ENCODE measurements at regions not wholly inside any gene's neighbourhood (a gene's known extent, or its start where the extent isn't known, plus 50 kb on each side); places are given as distances from the start of the nearest gene placed in this dataset.

- WGBS, 2 donors: 48 to 72% methylated on average over 3 of the region's 3 CpGs
- no peaks in the 10 kb centered on the region for H3K27me3 ChIP-seq
- no peak overlapping the region for H3K4me3 ChIP-seq
- DNase-seq: no peak
- no peaks in the 10 kb centered on the region for H3K36me3 ChIP-seq
- TF ChIP-seq POLR2AphosphoS5 (IDR thresholded peaks at IDR 0.05): no peak
- TF ChIP-seq EP300 (IDR thresholded peaks at IDR 0.05): no peak
- TF ChIP-seq, protein P1, sequence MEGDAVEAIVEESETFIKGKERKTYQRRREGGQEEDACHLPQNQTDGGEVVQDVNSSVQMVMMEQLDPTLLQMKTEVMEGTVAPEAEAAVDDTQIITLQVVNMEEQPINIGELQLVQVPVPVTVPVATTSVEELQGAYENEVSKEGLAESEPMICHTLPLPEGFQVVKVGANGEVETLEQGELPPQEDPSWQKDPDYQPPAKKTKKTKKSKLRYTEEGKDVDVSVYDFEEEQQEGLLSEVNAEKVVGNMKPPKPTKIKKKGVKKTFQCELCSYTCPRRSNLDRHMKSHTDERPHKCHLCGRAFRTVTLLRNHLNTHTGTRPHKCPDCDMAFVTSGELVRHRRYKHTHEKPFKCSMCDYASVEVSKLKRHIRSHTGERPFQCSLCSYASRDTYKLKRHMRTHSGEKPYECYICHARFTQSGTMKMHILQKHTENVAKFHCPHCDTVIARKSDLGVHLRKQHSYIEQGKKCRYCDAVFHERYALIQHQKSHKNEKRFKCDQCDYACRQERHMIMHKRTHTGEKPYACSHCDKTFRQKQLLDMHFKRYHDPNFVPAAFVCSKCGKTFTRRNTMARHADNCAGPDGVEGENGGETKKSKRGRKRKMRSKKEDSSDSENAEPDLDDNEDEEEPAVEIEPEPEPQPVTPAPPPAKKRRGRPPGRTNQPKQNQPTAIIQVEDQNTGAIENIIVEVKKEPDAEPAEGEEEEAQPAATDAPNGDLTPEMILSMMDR (IDR thresholded peaks at IDR 0.05): no peak
- no peak for TF ChIP-seq POLR2A (IDR thresholded peaks at IDR 0.05)
- no peak overlapping the region for H3K27ac ChIP-seq
- H3K4me1 ChIP-seq: no peaks in the 10 kb centered on the region
- no peaks in the 10 kb centered on the region for H3K9me3 ChIP-seq
- intact Hi-C loops (cut with DNase I): no loop called here
Measured at GRCh38 chr11:40032331-40032730, 1427.1 kb downstream of the LRRC4C start.

DNA sequence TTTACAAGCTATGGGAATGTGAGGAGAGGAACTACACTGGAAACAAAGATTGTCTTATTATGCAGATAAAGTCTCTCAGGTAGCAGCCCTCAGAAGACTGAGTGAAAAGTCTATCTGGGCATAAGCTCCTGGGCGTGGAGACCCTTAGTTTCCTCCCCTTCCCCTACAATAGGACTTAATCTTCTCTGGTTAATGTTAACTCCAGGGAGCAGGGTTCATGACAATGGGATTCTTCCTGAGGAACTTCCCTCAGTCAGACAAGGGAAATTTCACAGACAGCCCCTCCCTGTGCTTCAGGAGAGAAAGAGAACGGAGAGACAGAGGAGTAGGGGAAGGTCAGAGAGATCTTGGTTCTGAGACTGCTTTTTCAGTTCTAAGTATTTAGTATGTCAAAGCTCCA lies 1428.6 kb downstream of the LRRC4C start:
- H3K4me3 ChIP-seq: no peak overlapping the region
- no peaks in the 10 kb centered on the region for H3K9me3 ChIP-seq
- no peaks in the 10 kb centered on the region for H3K36me3 ChIP-seq
- TF ChIP-seq, protein P1 (IDR thresholded peaks at IDR 0.05): no peak
- TF ChIP-seq POLR2AphosphoS5 (IDR thresholded peaks at IDR 0.05): no peak
- TF ChIP-seq POLR2A (IDR thresholded peaks at IDR 0.05): no peak
- TF ChIP-seq EP300 (IDR thresholded peaks at IDR 0.05): no peak
- WGBS, 2 donors: 73 to 76% methylated on average over 2 of the region's 2 CpGs
- intact Hi-C loops (cut with DNase I): no loop called here
- H3K27me3 ChIP-seq: no peaks in the 10 kb centered on the region
- no peak for DNase-seq
- no peaks in the 10 kb centered on the region for H3K4me1 ChIP-seq
- no peak overlapping the region for H3K27ac ChIP-seq

GRCh38 chr11:40029391-40029790 lies 1430.1 kb downstream of the LRRC4C start:
- no peak overlapping the region for H3K4me3 ChIP-seq
- TF ChIP-seq, protein P1 (IDR thresholded peaks at IDR 0.05): no peak
- TF ChIP-seq POLR2AphosphoS5 (IDR thresholded peaks at IDR 0.05): no peak
- TF ChIP-seq EP300 (IDR thresholded peaks at IDR 0.05): no peak
- TF ChIP-seq POLR2A (IDR thresholded peaks at IDR 0.05): no peak
- H3K27ac ChIP-seq: no peak overlapping the region
- no peaks in the 10 kb centered on the region for H3K4me1 ChIP-seq
- H3K36me3 ChIP-seq: no peaks in the 10 kb centered on the region
- WGBS, 2 donors: 17 to 66% methylated on average over 13 of the region's 13 CpGs
- no peaks in the 10 kb centered on the region for H3K27me3 ChIP-seq
- intact Hi-C loops (cut with DNase I): no loop called here
- H3K9me3 ChIP-seq: no peaks in the 10 kb centered on the region
- DNase-seq: no peak

DNA sequence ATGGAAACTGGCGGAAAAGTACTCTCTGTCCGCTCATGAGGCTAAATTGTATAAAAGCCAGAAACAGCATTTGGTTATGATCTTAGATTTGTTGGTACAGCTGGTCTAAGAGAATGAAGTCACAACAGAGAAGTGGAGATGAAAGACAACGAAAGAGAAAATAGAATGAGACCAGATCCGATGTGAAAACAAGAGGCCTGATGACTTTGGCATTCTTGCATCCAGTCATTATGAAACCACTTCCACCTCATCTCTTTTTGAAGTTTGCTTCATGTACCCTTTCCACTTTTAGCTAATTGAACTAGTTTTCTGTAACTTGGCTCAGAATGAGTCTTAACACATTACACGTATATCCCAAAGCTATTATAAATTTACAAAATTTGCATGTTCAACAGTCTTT lies 1431.7 kb downstream of the LRRC4C start:
- intact Hi-C loops (cut with DNase I): no loop called here
- H3K9me3 ChIP-seq: no peaks in the 10 kb centered on the region
- H3K27me3 ChIP-seq: no peaks in the 10 kb centered on the region
- TF ChIP-seq, protein P1 (IDR thresholded peaks at IDR 0.05): no peak
- no peak for TF ChIP-seq EP300 (IDR thresholded peaks at IDR 0.05)
- TF ChIP-seq POLR2A (IDR thresholded peaks at IDR 0.05): no peak
- TF ChIP-seq POLR2AphosphoS5 (IDR thresholded peaks at IDR 0.05): no peak
- DNase-seq: no peak
- no peaks in the 10 kb centered on the region for H3K4me1 ChIP-seq
- no peaks in the 10 kb centered on the region for H3K36me3 ChIP-seq
- no peak overlapping the region for H3K27ac ChIP-seq
- no peak overlapping the region for H3K4me3 ChIP-seq
- WGBS, 2 donors: 92% methylated on average over 5 of the region's 5 CpGs

DNA sequence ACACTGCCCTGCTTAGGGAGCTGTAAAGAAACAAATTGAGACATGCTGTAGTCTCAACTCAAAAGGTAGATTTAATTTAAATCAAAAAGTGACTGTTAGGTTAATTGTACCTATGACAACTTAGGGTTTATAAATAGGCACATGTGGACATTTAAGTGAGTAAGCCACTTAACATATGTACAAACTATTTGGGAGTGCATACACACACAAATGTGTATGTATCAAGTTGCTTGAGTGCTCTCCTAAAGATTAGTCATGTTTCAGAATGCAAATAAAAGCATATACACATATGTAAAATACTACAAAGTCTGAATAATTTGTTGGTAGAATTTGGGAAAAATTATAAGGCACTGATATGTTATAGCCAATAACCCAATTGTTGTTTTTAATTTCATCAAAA lies 1435.7 kb downstream of the LRRC4C start:
- no peaks in the 10 kb centered on the region for H3K36me3 ChIP-seq
- no peaks in the 10 kb centered on the region for H3K27me3 ChIP-seq
- TF ChIP-seq EP300 (IDR thresholded peaks at IDR 0.05) (no peak), POLR2A (IDR thresholded peaks at IDR 0.05) (no peak), POLR2AphosphoS5 (IDR thresholded peaks at IDR 0.05) (no peak)
- TF ChIP-seq, protein P1 (IDR thresholded peaks at IDR 0.05): no peak
- H3K9me3 ChIP-seq: no peaks in the 10 kb centered on the region
- intact Hi-C loops (cut with DNase I): no loop called here
- H3K4me1 ChIP-seq: no peaks in the 10 kb centered on the region
- no peak overlapping the region for H3K27ac ChIP-seq
- no peak overlapping the region for H3K4me3 ChIP-seq
- no peak for DNase-seq
